Parathyroid adenoma (tissue), 2 donors: ENCODE measurements at regions not wholly inside any gene's neighbourhood (a gene's known extent, or its start where the extent isn't known, plus 50 kb on each side); places are given as distances from the start of the nearest gene placed in this dataset.

Experiments
- H2AFZ ChIP-seq: fragments of 300-600 bp; sonication (generic); one replicate; pipeline ENCODE4 v1.7.0; 2017; ENCODE audit warnings: antibody characterized with exemption, mild to moderate bottlenecking
- H3K27ac ChIP-seq: fragments of 300-600 bp; sonication (generic); one replicate; pipeline ENCODE4 v1.7.0; 2017
- H3K27me3 ChIP-seq: fragments of 300-600 bp; sonication (generic); one replicate; pipeline ENCODE4 v1.7.0; 2017; ENCODE audit warnings: low read length; ENCODE audit not compliant: control insufficient read depth, insufficient read depth
- H3K36me3 ChIP-seq: fragments of 300-600 bp; sonication (generic); one replicate; pipeline ENCODE4 v1.7.0; 2017; ENCODE audit warnings: low read length; ENCODE audit not compliant: control insufficient read depth, insufficient read depth
- H3K4me1 ChIP-seq: fragments of 300-600 bp; sonication (generic); one replicate; pipeline ENCODE4 v1.7.0; 2017; ENCODE audit warnings: control low read depth
- H3K4me2 ChIP-seq: fragments of 300-600 bp; sonication (generic); one replicate; pipeline ENCODE4 v1.7.0; 2017; ENCODE audit warnings: low read length
- H3K4me3 ChIP-seq: fragments of 300-600 bp; sonication (generic); one replicate; pipeline ENCODE4 v1.7.0; 2017; ENCODE audit warnings: low read depth, low read length
- H3K79me2 ChIP-seq: fragments of 300-600 bp; sonication (generic); one replicate; pipeline ENCODE4 v1.7.0; 2017; ENCODE audit warnings: control low read depth
- H3K9ac ChIP-seq: fragments of 300-600 bp; sonication (generic); one replicate; pipeline ENCODE4 v1.7.0; 2017; ENCODE audit warnings: mild to moderate bottlenecking
- H3K9me3 ChIP-seq: fragments of 300-600 bp; sonication (generic); one replicate; pipeline ENCODE4 v1.7.0; 2017; ENCODE audit warnings: low read length; ENCODE audit not compliant: control insufficient read depth
- CTCF ChIP-seq: fragments of 300-600 bp; sonication (generic); IDR thresholded peaks from one replicate; pipeline ENCODE4 v1.7.0; 2017; ENCODE audit warnings: antibody characterized with exemption, mild to moderate bottlenecking
- donor health status: primary hyperparathyroidism.

- Histone ChIP-seq H3K4me1 (no peaks in the 10 kb centered on the region), H3K9ac (no peak overlapping the region), H3K4me2 (no peak overlapping the region), H3K9me3 (no peaks in the 10 kb centered on the region), H3K27me3 (no peaks in the 10 kb centered on the region), H3K4me3 (no peak overlapping the region), H3K79me2 (no peaks in the 10 kb centered on the region), H2AFZ (no peak overlapping the region), H3K36me3 (no peaks in the 10 kb centered on the region), H3K27ac (no peak overlapping the region)
- no peak for TF ChIP-seq CTCF
These were observed 140.6 kb upstream of the SOX9 start for GRCh38 chr17:71980171-71980570.

GRCh38 chr17:71983828-71984227 lies 137.0 kb upstream of the SOX9 start:
- Histone ChIP-seq H3K27ac (no peak overlapping the region), H3K27me3 (no peaks in the 10 kb centered on the region), H3K36me3 (no peaks in the 10 kb centered on the region), H3K4me3 (no peak overlapping the region), H3K4me2 (no peak overlapping the region), H3K9ac (no peak overlapping the region), H3K4me1 (no peaks in the 10 kb centered on the region), H3K9me3 (no peaks in the 10 kb centered on the region), H2AFZ (no peak overlapping the region), H3K79me2 (no peaks in the 10 kb centered on the region)
- no peak for TF ChIP-seq CTCF

GRCh38 chr17:71985111-71986039 lies 135.4 kb upstream of the SOX9 start:
- Histone ChIP-seq H3K27me3 (no peaks in the 10 kb centered on the region), H3K4me2 (no peak overlapping the region), H3K4me3 (no peak overlapping the region), H2AFZ (no peak overlapping the region), H3K36me3 (no peaks in the 10 kb centered on the region), H3K9me3 (no peaks in the 10 kb centered on the region), H3K9ac (no peak overlapping the region), H3K4me1 (no peaks in the 10 kb centered on the region), H3K79me2 (no peaks in the 10 kb centered on the region), H3K27ac (no peak overlapping the region)
- TF ChIP-seq CTCF, result no peak

- no peak overlapping the region for H2AFZ ChIP-seq
These were observed 133.9 kb upstream of the SOX9 start for GRCh38 chr17:71986886-71987285.

More at GRCh38 chr17:71986886-71987285, 133.9 kb upstream of the SOX9 start:
- no peaks in the 10 kb centered on the region for H3K36me3 ChIP-seq
- H3K9me3 ChIP-seq, result no peaks in the 10 kb centered on the region
- no peak overlapping the region for H3K4me3 ChIP-seq
- no peaks in the 10 kb centered on the region for H3K27me3 ChIP-seq
- no peaks in the 10 kb centered on the region for H3K4me1 ChIP-seq
- H3K4me2 ChIP-seq, result no peak overlapping the region
- no peak overlapping the region for H3K27ac ChIP-seq
- H3K79me2 ChIP-seq, result no peaks in the 10 kb centered on the region
- no peak overlapping the region for H3K9ac ChIP-seq
- TF ChIP-seq CTCF, result no peak
